Esophagus muscularis mucosa (tissue), 4 donors: ENCODE measurements at regions not wholly inside any gene's neighbourhood (a gene's known extent, or its start where the extent isn't known, plus 50 kb on each side); places are given as distances from the start of the nearest gene placed in this dataset.

ENCODE experiments used
- DNase-seq: peaks from one replicate; pipeline ENCODE4 v3.0.0-alpha.2; 2017; ENCODE audit errors: extremely low spot score
- H3K27ac ChIP-seq, 4 donors: fragments of 200-600 bp; sonication (generic); replicated peaks in 1 of 4; 1 replicate in 3 of 4; 2 replicates in 1 of 4; pipeline ENCODE4 v1.5.1; 2016 to 2019; ENCODE audit warnings: mild to moderate bottlenecking in 1 of 4
- H3K27me3 ChIP-seq, 4 donors: fragments of 200-600 bp; sonication (generic); one replicate each; pipeline versions ENCODE4 v1.5.1 to v1.6.0; 2016 to 2019
- H3K36me3 ChIP-seq, 4 donors: fragments of 200-600 bp; sonication (generic); one replicate each; pipeline ENCODE4 v1.5.1; 2016 to 2019
- H3K4me1 ChIP-seq, 4 donors: fragments of 200-600 bp; sonication (generic); one replicate each; pipeline ENCODE4 v1.5.1; 2016 to 2019
- H3K4me3 ChIP-seq, 4 donors: fragments of 200-600 bp; sonication (generic); 1 replicate in 2 of 4; 2 replicates in 2 of 4; pipeline ENCODE4 v1.5.1; 2016 to 2019; ENCODE audit warnings: mild to moderate bottlenecking in 4 of 4, moderate library complexity in 1 of 4
- H3K9me3 ChIP-seq, 4 donors: fragments of 200-600 bp; sonication (generic); 1 replicate in 3 of 4; 2 replicates in 1 of 4; pipeline ENCODE4 v1.5.1; 2016 to 2019
- EP300 ChIP-seq: sonication (generic); formaldehyde crosslinking; IDR thresholded peaks from one replicate; pipeline ENCODE4 v1.6.1; 2017; ENCODE audit warnings: antibody characterized with exemption
- POLR2A ChIP-seq: fragments of 450-650 bp; IDR thresholded peaks from one replicate; pipeline ENCODE4 v1.6.1; 2017; ENCODE audit warnings: antibody characterized with exemption, moderate library complexity, mild to moderate bottlenecking, low read depth
- POLR2AphosphoS5 ChIP-seq, 2 donors: sonication (generic); formaldehyde crosslinking; IDR thresholded peaks; one replicate each; pipeline ENCODE4 v1.6.1; 2017; ENCODE audit warnings: antibody characterized with exemption in 2 of 2
- WGBS: methylation state at CpG from one replicate; pipeline ENCODE4 v1.1.5; 2018; 5-methylcytosine and 5-hydroxymethylcytosine counted together
- intact Hi-C: fragments of 100-400 bp; cut with DNase I; formaldehyde crosslinking; loops from one replicate; pipeline ENCODE4 v1.15.1; 2023
- TF ChIP-seq, protein P1 (sequence below), 3 experiments: fragments of 200-600 bp in 2 of 3; fragments of 450-650 bp in 1 of 3; sonication (generic) in 2 of 3; IDR thresholded peaks; one replicate each; pipeline ENCODE4 v1.5.1; 2017 to 2019; ENCODE audit warnings: antibody characterized with exemption in 3 of 3, mild to moderate bottlenecking in 2 of 3, moderate library complexity in 1 of 3

DNA sequence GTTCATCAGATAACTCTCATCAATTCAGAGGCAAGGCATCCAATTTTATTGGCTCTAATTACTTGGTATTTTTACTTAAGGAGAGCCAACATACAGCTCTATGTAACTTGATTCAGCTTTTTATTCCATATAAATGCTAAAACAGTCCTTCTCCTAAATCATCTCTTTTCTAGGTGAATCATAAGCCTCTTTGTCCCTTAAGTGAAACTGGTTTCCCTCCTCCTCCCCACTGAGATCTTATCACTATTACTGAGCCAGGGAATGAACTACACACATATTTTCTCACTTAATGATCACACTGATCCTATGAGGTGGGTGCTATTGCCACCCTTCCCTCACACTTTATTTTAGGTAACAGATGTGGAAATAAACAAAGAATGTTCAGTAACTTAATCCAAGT, 1143.8 kb downstream of the MAT2B start:
- no peak for DNase-seq
- no peaks in the 10 kb centered on the region for H3K4me1 ChIP-seq
- H3K27me3 ChIP-seq, result no peaks in the 10 kb centered on the region
- no peak overlapping the region for H3K27ac ChIP-seq
- TF ChIP-seq POLR2A (no peak), POLR2AphosphoS5 (IDR thresholded peaks at IDR 0.05) (no peak), EP300 (no peak)
- TF ChIP-seq, protein P1, sequence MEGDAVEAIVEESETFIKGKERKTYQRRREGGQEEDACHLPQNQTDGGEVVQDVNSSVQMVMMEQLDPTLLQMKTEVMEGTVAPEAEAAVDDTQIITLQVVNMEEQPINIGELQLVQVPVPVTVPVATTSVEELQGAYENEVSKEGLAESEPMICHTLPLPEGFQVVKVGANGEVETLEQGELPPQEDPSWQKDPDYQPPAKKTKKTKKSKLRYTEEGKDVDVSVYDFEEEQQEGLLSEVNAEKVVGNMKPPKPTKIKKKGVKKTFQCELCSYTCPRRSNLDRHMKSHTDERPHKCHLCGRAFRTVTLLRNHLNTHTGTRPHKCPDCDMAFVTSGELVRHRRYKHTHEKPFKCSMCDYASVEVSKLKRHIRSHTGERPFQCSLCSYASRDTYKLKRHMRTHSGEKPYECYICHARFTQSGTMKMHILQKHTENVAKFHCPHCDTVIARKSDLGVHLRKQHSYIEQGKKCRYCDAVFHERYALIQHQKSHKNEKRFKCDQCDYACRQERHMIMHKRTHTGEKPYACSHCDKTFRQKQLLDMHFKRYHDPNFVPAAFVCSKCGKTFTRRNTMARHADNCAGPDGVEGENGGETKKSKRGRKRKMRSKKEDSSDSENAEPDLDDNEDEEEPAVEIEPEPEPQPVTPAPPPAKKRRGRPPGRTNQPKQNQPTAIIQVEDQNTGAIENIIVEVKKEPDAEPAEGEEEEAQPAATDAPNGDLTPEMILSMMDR (IDR thresholded peaks at IDR 0.05), result no peak
- intact Hi-C loops, result no loop called here
- H3K9me3 ChIP-seq, result no peaks in the 10 kb centered on the region
- H3K4me3 ChIP-seq, result no peak overlapping the region
- no peaks in the 10 kb centered on the region for H3K36me3 ChIP-seq

DNA sequence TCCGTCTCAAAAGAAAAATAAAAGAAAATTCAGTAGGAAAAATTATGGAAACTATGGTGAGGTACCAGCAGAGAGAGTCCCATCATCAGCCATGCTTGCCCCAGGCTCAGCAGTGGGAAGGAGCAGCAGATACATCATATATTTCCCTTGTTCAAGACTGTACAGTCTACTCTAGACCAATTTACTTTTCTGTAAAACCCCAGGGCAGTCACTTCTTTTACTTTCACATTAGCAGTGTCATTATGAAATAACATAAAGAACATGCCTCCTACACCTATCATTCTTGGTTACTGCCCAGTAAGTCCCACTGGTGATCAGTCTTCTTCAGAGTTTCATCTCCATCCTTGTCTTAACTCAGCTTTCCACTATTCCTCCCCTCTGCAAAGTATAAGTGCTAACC, 1145.0 kb downstream of the MAT2B start:
- no peaks in the 10 kb centered on the region for H3K4me1 ChIP-seq
- 77% methylated on average over 1 of the region's 1 CpG for WGBS
- intact Hi-C loops, result no loop called here
- TF ChIP-seq, protein P1 (IDR thresholded peaks at IDR 0.05), result no peak
- TF ChIP-seq EP300 (no peak), POLR2AphosphoS5 (IDR thresholded peaks at IDR 0.05) (no peak), POLR2A (no peak)
- H3K36me3 ChIP-seq, result no peaks in the 10 kb centered on the region
- no peak for DNase-seq
- no peaks in the 10 kb centered on the region for H3K9me3 ChIP-seq
- H3K27ac ChIP-seq, result no peak overlapping the region
- H3K4me3 ChIP-seq, result no peak overlapping the region
- no peaks in the 10 kb centered on the region for H3K27me3 ChIP-seq

DNA sequence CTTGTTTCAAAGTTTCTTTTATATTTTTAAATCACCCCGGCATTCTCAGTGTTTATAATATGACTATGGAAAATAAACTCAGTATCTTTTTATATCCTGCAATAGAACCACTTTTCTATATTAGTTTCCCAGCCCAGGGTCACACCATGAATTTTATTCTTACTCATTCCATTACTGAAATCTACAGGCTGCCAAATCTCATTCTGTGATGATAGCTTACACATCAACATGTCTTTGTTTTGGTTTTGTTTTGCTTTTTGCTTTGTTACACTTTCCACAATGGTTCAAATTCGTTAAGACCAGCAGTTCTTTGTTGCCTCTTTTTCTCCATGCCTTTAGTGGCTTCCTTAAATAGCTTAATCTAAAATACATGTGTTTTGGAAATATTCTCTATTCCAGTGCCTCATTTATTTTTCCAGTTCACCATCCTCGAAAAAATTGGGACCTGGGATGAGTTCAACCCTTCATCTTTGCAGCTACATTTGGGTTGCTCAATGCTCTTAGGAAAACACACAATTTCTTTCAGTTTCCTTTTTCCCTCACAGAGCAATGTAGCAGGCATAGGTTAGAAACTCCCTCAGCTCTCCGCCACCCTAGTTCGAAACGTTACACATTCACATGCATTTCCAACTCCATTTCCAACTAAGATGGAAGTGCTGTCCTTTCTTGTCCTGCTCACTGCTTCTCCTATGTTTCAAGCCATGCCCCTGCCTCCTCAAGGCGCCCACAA, 1146.3 kb downstream of the MAT2B start:
- 77% methylated on average over 7 of the region's 7 CpGs for WGBS
- Histone ChIP-seq H3K9me3 (no peaks in the 10 kb centered on the region), H3K27me3 (no peaks in the 10 kb centered on the region), H3K36me3 (no peaks in the 10 kb centered on the region), H3K4me1 (no peaks in the 10 kb centered on the region), H3K4me3 (no peak overlapping the region), H3K27ac (no peak overlapping the region)
- intact Hi-C loops, result no loop called here
- no peak for DNase-seq
- TF ChIP-seq, protein P1 (IDR thresholded peaks at IDR 0.05), result no peak
- TF ChIP-seq EP300, result no peak
- TF ChIP-seq POLR2AphosphoS5 (IDR thresholded peaks at IDR 0.05), result no peak
- TF ChIP-seq POLR2A, result no peak

DNA sequence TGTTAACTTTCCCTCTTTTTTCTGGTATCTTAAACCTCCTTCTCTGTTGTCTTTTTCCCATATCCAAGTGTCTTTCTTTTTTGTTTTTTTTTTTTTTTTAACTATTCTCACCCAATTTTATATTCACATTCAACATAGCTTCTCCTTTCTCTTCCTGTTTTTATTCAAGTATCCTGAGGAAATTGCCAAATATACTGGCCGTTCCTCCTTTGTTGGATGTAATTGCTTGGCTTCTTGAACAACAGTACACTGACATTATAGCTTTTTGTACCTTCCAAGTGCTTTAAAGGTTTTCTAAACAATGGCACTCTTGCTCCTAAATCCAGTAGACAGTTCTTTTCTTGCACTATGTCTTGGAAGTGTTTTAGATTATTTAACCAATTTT, 1146.8 kb downstream of the MAT2B start:
- no peak overlapping the region for H3K27ac ChIP-seq
- no peak overlapping the region for H3K4me3 ChIP-seq
- H3K27me3 ChIP-seq, result no peaks in the 10 kb centered on the region
- intact Hi-C loops, result no loop called here
- no peaks in the 10 kb centered on the region for H3K9me3 ChIP-seq
- WGBS, result 69% methylated on average over 1 of the region's 1 CpG
- TF ChIP-seq POLR2A, result no peak
- TF ChIP-seq EP300, result no peak
- no peak for TF ChIP-seq POLR2AphosphoS5 (IDR thresholded peaks at IDR 0.05)
- TF ChIP-seq, protein P1 (IDR thresholded peaks at IDR 0.05), result no peak
- no peaks in the 10 kb centered on the region for H3K36me3 ChIP-seq
- no peak for DNase-seq
- no peaks in the 10 kb centered on the region for H3K4me1 ChIP-seq
